ENCODE measurements at regions not wholly inside any gene's neighbourhood (a gene's known extent, or its start where the extent isn't known, plus 50 kb on each side); places are given as distances from the start of the nearest gene placed in this dataset.

DNA sequence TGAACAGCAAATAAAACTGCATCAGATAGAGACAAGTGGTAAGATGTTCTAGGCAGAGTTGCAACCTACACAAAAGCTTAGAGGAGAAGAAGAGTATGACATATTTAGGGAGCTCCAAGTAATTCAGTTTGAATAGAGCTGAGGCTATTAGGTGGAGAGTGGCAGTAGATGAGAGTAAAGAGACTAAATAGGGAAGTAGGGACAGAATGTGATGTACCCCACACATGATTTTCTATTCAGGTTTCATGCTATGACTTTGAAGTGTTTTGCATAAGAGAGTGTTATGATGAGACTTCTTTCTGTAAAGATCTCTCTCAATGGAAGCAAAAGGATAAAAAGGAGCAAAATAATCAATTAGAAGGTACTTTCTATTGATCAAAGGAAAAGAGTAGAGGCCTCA, 206.8 kb upstream of the ERBB4 start:
- H3K9me3 ChIP-seq (ENCODE audit: control insufficient read depth, insufficient read depth, low read depth, low read length), result no peaks in the 10 kb centered on the region
- H3K4me3 ChIP-seq (ENCODE audit: low read depth, low read length), result no peak overlapping the region
- no peak for TF ChIP-seq ZBTB17 (tag by site-specific recombination; IDR thresholded peaks at IDR 0.05)
- TF ChIP-seq, protein P1, sequence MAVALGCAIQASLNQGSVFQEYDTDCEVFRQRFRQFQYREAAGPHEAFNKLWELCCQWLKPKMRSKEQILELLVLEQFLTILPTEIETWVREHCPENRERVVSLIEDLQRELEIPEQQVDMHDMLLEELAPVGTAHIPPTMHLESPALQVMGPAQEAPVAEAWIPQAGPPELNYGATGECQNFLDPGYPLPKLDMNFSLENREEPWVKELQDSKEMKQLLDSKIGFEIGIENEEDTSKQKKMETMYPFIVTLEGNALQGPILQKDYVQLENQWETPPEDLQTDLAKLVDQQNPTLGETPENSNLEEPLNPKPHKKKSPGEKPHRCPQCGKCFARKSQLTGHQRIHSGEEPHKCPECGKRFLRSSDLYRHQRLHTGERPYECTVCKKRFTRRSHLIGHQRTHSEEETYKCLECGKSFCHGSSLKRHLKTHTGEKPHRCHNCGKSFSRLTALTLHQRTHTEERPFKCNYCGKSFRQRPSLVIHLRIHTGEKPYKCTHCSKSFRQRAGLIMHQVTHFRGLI (tag by site-specific recombination; IDR thresholded peaks at IDR 0.05), result no peak
- no peak for TF ChIP-seq ZEB2 (tag by site-specific recombination; IDR thresholded peaks at IDR 0.05)
- TF ChIP-seq ZNF768 (tag by site-specific recombination; IDR thresholded peaks at IDR 0.05), result no peak
- TF ChIP-seq, protein P2, sequence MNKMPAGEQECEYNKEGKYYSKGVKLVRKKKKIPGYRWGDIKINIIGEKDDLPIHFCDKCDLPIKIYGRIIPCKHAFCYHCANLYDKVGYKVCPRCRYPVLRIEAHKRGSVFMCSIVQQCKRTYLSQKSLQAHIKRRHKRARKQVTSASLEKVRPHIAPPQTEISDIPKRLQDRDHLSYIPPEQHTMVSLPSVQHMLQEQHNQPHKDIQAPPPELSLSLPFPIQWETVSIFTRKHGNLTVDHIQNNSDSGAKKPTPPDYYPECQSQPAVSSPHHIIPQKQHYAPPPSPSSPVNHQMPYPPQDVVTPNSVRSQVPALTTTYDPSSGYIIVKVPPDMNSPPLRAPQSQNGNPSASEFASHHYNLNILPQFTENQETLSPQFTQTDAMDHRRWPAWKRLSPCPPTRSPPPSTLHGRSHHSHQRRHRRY (tag by site-specific recombination; IDR thresholded peaks at IDR 0.05), result no peak
- no peak for TF ChIP-seq HOXD13 (CRISPR knock-in tag; IDR thresholded peaks at IDR 0.05; ENCODE audit: borderline replicate concordance)
- no peak for TF ChIP-seq BCL11B (tag by site-specific recombination; IDR thresholded peaks at IDR 0.05; ENCODE audit: low read depth)
- TF ChIP-seq ZNF350 (tag by site-specific recombination; IDR thresholded peaks at IDR 0.05), result no peak
- TF ChIP-seq, protein P3, sequence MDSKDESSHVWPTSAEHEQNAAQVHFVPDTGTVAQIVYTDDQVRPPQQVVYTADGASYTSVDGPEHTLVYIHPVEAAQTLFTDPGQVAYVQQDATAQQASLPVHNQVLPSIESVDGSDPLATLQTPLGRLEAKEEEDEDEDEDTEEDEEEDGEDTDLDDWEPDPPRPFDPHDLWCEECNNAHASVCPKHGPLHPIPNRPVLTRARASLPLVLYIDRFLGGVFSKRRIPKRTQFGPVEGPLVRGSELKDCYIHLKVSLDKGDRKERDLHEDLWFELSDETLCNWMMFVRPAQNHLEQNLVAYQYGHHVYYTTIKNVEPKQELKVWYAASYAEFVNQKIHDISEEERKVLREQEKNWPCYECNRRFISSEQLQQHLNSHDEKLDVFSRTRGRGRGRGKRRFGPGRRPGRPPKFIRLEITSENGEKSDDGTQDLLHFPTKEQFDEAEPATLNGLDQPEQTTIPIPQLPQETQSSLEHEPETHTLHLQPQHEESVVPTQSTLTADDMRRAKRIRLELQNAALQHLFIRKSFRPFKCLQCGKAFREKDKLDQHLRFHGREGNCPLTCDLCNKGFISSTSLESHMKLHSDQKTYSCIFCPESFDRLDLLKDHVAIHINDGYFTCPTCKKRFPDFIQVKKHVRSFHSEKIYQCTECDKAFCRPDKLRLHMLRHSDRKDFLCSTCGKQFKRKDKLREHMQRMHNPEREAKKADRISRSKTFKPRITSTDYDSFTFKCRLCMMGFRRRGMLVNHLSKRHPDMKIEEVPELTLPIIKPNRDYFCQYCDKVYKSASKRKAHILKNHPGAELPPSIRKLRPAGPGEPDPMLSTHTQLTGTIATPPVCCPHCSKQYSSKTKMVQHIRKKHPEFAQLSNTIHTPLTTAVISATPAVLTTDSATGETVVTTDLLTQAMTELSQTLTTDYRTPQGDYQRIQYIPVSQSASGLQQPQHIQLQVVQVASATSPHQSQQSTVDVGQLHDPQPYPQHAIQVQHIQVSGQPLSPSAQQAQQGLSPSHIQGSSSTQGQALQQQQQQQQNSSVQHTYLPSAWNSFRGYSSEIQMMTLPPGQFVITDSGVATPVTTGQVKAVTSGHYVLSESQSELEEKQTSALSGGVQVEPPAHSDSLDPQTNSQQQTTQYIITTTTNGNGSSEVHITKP (tag by site-specific recombination; IDR thresholded peaks at IDR 0.05), result no peak
- TF ChIP-seq ZNF571 (tag by site-specific recombination; IDR thresholded peaks at IDR 0.05), result no peak
- TF ChIP-seq ZIC2 (tag by site-specific recombination; IDR thresholded peaks at IDR 0.05), result no peak
- TF ChIP-seq ZNF157 (tag by site-specific recombination; IDR thresholded peaks at IDR 0.05), result no peak
- no peaks in the 10 kb centered on the region for H3K4me1 ChIP-seq (ENCODE audit: control insufficient read depth, insufficient read depth, low read length)
- H3K27ac ChIP-seq (ENCODE audit: extremely low read depth, low read depth, low read length), result no peak overlapping the region
- ChIA-PET CTCF (no interaction called here), POLR2A (no interaction called here)
- H3K36me3 ChIP-seq (ENCODE audit: control insufficient read depth in 2 of 2, insufficient read depth in 1 of 2, low read length in 2 of 2), result no peaks in the 10 kb centered on the region

DNA sequence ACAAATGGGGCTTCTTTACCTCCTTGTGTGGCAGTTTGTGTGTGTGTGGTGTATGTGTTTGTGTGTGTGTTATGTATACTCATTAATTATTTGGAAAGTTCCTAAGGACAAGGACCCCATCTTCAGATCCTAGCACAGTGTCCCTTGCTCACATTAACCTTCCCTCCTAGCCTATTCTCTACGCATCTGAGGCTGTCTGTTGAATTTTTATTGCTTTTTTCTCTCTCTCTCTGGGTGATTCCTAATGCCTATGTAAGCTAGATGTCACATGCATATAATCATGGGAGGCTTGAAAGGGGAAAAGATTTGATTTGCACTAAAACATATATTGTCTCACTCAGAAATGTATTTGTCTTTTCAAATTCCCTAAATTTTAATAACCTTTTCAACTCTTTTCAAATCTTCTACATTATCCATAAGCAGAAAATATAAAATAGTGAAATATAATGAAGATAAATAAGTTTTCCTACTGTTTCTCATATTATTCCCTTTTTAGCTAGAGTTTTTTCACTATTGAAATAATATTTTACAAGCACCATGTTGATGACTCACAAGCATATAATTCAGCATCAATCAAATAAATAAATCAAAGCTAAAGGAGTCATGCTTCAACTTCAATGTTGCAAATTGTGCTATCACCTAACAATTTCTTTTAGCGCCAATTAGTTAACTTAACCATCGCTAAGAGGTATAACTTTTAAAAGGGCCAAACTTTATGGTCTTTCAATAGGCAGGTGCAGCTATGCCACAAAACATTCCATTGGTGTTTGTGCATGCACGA, 199.0 kb upstream of the ERBB4 start:
- Histone ChIP-seq H3K27ac (ENCODE audit: extremely low read depth, low read depth, low read length) (no peak overlapping the region), H3K9me3 (ENCODE audit: control insufficient read depth, insufficient read depth, low read depth, low read length) (no peaks in the 10 kb centered on the region), H3K4me3 (ENCODE audit: low read depth, low read length) (no peak overlapping the region), H3K4me1 (ENCODE audit: control insufficient read depth, insufficient read depth, low read length) (no peaks in the 10 kb centered on the region; the same call in 1 of the 2 replicates), H3K36me3 (ENCODE audit: control insufficient read depth in 2 of 2, insufficient read depth in 1 of 2, low read length in 2 of 2) (no peaks in the 10 kb centered on the region)
- ChIA-PET POLR2A (no interaction called here), CTCF (interaction anchor here (0.6 kb wide), 1 partner anchor 482 kb away, joined by 3 read pairs; no protein-coding TSS in a partner anchor)
- TF ChIP-seq ZNF121 (tag by site-specific recombination; IDR thresholded peaks at IDR 0.05) (no peak), SCRT1 (tag by site-specific recombination; IDR thresholded peaks at IDR 0.05; ENCODE audit: borderline replicate concordance) (no peak), GFI1B (tag by site-specific recombination; IDR thresholded peaks at IDR 0.05) (no peak), ZXDB (tag by site-specific recombination; IDR thresholded peaks at IDR 0.05) (no peak), ZNF843 (tag by site-specific recombination; IDR thresholded peaks at IDR 0.05) (no peak), SALL2 (tag by site-specific recombination; IDR thresholded peaks at IDR 0.05; ENCODE audit: borderline replicate concordance) (no peak), OSR2 (tag by site-specific recombination; IDR thresholded peaks at IDR 0.05) (no peak)
- TF ChIP-seq, protein P4, sequence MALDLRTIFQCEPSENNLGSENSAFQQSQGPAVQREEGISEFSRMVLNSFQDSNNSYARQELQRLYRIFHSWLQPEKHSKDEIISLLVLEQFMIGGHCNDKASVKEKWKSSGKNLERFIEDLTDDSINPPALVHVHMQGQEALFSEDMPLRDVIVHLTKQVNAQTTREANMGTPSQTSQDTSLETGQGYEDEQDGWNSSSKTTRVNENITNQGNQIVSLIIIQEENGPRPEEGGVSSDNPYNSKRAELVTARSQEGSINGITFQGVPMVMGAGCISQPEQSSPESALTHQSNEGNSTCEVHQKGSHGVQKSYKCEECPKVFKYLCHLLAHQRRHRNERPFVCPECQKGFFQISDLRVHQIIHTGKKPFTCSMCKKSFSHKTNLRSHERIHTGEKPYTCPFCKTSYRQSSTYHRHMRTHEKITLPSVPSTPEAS (tag by site-specific recombination; IDR thresholded peaks at IDR 0.05), result no peak
- TF ChIP-seq, protein P1 (tag by site-specific recombination; IDR thresholded peaks at IDR 0.05), result no peak
- TF ChIP-seq, protein P5, sequence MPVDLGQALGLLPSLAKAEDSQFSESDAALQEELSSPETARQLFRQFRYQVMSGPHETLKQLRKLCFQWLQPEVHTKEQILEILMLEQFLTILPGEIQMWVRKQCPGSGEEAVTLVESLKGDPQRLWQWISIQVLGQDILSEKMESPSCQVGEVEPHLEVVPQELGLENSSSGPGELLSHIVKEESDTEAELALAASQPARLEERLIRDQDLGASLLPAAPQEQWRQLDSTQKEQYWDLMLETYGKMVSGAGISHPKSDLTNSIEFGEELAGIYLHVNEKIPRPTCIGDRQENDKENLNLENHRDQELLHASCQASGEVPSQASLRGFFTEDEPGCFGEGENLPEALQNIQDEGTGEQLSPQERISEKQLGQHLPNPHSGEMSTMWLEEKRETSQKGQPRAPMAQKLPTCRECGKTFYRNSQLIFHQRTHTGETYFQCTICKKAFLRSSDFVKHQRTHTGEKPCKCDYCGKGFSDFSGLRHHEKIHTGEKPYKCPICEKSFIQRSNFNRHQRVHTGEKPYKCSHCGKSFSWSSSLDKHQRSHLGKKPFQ (tag by site-specific recombination; IDR thresholded peaks at IDR 0.05), result no peak
- TF ChIP-seq, protein P6, sequence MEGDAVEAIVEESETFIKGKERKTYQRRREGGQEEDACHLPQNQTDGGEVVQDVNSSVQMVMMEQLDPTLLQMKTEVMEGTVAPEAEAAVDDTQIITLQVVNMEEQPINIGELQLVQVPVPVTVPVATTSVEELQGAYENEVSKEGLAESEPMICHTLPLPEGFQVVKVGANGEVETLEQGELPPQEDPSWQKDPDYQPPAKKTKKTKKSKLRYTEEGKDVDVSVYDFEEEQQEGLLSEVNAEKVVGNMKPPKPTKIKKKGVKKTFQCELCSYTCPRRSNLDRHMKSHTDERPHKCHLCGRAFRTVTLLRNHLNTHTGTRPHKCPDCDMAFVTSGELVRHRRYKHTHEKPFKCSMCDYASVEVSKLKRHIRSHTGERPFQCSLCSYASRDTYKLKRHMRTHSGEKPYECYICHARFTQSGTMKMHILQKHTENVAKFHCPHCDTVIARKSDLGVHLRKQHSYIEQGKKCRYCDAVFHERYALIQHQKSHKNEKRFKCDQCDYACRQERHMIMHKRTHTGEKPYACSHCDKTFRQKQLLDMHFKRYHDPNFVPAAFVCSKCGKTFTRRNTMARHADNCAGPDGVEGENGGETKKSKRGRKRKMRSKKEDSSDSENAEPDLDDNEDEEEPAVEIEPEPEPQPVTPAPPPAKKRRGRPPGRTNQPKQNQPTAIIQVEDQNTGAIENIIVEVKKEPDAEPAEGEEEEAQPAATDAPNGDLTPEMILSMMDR (tag by site-specific recombination; IDR thresholded peaks at IDR 0.05), result no peak

Measured in HEK293 (cell line).